ENCODE measurements at regions not wholly inside any gene's neighbourhood (a gene's known extent, or its start where the extent isn't known, plus 50 kb on each side); places are given as distances from the start of the nearest gene placed in this dataset.

DNA sequence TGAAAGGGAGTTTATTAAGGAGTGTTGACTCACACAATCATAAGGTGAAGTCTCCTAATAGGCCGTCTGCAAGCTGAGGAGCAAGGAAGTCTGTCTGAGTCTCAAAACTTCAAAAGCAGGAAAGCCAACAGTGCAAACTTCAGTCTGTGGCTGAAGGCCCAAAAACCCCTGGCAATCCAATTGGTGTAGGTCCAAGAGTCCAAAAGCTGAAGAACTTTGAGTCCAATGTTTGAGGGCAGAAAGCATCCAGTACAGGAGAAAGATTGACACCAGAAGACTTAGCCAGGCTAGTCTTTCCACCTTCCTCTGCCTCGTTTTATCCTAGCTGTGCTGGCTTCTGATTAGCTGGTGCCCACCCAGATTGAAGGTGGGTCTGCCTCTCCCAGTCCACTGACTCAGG lies 535.2 kb downstream of the ARAP2 start:
- DNase-seq (ENCODE audit: low spot score), result no peak

DNA sequence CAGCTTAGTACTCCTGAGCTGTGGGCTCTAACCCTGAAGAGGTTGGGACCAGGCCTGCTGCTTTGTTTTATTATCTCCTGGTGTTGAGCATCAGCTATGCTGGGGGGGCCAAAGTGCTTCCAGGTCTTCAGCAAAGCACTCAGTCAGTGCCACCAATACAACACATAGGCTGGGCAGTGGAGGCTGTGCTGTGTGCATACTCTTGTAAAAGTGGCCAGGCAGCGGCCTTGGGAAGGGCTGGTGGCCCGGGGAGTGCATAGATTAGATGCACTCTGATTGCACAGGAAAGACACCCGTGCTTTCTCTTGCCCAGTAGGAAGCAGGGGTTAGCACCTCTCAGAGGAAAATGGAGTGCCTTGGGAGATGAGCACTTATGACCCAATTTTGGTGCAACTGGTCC lies 534.0 kb downstream of the ARAP2 start:
- no peak for DNase-seq (ENCODE audit: low spot score)

DNA sequence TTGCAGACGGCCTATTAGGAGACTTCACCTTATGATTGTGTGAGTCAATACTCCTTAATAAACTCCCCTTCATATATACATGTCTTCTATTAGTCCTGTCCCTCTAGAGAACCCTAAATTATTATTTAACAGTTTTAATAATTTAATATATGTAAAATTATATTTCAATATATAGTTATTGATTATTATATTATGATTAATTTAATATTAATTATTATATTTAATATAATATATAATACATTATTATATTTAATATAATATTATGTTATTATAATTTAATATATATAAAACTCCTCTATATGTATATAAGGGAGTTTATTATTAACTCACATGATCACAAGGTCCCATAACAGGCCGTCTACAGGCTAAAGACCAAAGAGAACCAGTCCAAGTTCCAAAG lies 533.2 kb downstream of the ARAP2 start:
- DNase-seq (ENCODE audit: low spot score), result no peak

DNA sequence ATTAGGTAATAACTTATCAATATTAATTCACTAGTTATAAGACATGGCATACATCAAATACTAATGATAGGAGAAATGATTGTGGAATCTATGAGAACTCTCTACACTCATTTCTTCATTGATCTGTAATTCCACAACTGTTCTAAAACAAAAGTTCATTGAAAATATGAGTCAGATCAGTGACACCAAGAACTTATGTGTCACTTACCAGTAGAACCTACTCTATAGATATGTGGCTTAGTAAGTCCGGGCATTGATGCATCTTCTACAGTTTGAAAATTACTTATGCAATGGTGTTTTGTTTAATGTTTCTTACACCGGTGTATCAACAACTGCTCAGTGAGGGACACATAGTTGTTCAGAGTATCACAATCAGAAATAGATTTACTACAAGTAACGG lies 520.3 kb downstream of the ARAP2 start:
- no peak for DNase-seq (ENCODE audit: low spot score)

DNA sequence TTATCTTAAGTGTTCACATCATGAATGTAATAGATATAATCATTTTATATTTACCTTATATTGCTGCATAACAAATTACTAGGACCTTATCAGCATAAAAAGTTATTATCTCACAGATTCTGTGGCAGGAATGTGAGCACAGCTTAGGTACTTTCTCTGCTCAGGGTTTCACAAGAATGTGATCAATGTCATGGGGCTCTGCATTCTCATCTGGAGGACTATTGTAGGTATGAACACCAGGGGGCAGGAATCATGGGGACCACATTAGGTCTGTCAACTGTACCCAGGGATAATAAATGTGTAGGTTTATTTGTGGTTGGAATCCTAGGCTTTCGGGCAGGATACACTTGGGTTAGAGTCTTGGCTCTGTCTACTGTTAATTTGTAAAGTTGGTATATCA lies 519.2 kb downstream of the ARAP2 start:
- no peak for DNase-seq (ENCODE audit: low spot score)

DNA sequence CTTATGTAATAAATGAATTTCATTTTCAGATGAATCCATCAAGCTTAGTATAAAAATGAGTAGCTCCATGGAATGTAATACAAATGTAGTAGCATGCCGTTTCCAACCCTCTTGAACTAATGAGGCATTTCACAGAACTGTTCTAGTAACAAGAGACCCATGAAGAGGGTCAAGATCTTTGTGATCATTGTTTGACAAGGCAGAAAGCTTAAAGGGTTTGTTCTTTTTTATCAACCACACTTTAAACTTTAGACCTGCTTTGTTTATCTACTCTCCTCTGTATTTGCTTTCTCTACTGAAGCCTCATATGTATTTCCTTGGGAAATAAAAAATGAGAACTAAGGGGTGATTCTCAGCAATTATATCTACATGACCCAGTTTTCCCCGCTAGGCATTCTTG lies 513.9 kb downstream of the ARAP2 start:
- no peak for DNase-seq (ENCODE audit: low spot score)

DNA sequence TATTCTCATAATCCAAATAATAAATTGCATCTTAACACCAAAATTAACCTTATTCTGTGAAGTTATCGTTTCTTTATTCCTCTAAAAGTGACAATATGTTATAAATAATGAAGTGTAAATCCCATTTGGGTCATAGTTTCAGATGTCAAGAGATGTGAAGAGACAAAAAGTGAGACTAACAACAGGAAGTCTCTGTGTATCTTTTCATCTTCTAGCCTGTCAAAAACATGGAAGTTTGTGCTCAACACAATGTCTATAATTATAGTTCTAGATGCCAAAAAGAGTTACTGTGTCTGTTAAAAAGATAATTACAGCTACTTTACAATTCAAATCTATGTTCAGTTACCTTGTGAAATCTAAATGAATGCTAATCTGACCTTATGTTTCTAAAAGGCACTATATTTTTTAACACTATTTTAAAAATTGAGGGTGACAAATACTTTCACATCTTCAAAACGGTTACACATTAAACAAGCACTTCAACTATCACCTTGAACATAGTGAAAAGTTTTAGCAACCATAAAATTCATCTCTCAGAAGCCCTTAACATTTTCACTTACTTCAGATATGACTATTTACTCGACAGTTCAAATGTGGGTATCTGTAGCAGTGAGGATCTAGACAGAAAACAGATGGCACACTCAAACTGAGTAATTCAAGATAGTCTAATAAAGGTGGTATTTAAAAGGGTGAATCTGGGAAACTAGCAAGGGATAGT lies 509.8 kb downstream of the ARAP2 start:
- no peak for DNase-seq (ENCODE audit: low spot score)

DNA sequence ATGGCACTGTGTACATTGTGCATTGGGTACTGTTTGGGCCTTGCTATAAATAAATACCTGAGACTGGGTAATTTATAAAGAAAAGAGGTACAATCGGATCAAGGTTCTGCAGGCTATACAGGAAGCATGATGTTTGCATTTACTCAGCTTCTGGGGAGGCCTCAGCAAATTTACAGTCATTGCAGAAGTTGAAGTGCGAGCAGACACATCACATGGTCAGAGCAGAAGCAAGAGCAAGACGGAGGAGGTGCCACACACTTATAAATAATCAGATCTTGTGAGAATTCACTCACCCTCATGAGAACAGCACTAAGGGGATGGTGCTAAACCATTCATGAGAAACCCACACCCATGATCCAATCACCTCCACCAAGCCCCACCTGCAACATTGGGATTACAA lies 505.0 kb downstream of the ARAP2 start:
- no peak for DNase-seq (ENCODE audit: low spot score)

DNA sequence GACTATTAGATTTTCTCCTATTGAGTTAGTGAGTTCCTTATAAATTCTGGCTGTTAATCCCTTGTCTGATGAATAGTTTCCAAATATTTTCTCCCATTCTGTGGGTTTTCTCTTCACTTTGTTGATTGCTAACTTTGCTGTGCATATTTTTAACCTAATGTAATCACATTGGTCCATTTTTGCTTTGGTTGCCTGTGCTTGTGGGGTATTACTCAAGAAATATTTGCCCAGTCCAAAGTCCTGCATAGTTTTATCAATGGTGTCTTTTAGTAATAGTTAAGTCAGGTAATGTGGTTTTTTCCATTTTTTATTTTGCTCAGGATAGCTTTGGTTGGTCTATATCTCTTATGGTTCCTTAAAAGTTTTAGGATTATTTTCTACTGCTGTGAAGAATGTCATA lies 490.3 kb downstream of the ARAP2 start:
- no peak for DNase-seq (ENCODE audit: low spot score)

DNA sequence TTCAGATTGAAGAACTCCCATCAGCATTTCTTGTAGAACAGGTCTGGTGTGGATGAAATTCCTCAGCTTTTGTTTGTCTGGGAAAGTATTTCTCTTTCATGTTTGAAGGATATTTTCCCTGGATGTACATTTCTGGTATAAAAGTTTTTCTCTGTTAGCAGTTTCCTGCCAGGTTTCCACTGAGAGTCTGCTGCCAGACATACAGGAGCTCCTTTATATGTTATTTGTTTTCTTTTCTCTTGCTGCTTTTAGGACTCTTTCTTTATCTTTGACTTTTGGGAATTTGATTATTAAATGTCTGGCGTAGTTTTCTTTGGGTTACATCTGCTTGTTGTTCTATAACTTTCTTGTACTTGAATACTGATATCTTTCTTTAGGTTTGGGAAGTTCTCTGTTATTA lies 486.5 kb downstream of the ARAP2 start:
- no peak for DNase-seq (ENCODE audit: low spot score)

DNA sequence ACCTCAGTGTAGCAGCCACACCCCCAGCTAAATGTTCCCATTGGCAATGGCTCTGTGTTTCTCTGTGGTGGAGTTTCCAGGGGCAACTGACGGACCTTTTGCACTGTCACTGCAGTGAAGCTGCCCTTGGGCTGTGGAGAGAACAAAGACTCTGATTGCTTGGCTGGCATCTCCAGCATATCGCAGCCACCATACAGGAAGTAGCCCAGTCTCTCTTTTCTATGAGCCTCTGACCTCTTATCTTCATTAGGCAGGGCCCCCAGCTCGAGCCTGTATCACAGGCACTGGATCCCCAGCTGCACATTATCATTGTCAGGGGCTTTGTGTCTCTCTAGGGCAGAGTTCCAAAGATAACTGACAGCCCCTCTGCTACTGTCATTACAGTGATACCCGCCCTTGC lies 483.5 kb downstream of the ARAP2 start:
- no peak for DNase-seq (ENCODE audit: low spot score)

DNA sequence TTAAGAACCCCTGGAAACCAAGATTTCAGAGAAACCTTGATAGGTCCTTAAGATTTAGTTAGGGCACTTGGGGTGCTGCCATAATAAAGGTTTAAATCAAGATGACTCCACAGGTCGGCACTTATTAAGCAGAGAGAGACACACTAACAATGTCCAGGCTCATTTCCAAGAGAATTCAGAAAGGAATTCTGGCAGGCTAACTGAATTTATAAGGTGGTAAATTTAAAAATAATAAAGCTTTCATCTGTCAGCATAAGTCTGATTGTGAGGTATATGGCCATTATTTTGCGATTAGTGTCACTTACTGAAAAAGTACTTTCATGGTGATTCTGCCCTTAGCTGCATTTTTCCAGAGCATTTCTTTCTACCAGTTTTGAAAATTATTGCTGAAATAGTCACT lies 472.7 kb downstream of the ARAP2 start:
- DNase-seq (ENCODE audit: low spot score), result no peak

DNA sequence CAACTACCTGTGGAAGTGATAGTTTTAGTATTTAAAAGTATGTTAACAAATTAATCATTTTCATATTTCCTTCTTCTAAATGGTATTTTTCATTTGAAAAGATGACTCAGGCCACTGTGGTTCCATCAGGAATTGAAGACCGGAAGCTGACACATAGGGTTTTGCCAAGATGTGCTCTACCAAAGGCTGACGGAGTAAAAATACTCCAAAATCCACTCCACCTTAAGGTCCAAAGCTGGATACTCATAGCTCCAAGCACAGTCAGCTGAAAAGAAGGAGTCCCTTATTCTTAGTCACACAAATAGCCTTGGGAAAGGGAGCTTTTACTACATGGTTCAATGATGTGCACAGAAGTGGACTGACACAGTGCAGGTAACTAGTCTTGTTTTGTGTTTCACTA lies 472.0 kb downstream of the ARAP2 start:
- no peak for DNase-seq (ENCODE audit: low spot score)

DNA sequence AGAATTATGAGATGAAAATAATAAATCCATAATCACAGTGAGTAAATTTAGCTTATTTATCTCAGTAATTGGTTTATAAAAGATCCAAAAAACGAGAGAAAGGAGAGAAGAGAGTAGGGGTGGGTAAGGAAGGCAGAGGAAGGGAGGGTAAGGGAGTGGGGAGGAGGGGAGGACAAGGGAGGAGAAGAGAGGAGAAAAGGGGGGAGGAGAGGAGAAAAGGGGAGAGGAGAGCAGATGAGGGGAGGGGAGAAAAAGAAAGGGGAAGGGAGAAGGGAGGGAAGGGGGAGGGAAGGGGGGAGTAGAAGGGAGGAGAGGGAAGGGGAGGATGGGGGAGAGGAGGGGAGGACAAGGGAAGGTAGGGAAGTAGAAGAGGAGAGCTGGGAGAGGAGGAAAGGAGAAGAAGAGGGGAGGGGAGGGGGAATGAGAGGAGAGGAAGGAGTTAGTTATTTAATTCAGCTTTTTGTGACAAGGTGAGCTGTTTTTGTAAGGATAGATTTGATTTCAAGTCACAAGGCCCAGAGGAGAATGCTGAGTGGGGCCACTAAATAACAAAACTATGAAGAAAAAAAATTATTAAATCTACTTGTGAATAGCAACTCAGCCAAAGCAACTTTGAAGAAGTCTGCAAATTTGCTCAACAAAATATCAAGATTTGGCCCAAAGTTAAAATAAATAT lies 454.3 kb downstream of the ARAP2 start:
- no peak for DNase-seq (ENCODE audit: low spot score)

DNA sequence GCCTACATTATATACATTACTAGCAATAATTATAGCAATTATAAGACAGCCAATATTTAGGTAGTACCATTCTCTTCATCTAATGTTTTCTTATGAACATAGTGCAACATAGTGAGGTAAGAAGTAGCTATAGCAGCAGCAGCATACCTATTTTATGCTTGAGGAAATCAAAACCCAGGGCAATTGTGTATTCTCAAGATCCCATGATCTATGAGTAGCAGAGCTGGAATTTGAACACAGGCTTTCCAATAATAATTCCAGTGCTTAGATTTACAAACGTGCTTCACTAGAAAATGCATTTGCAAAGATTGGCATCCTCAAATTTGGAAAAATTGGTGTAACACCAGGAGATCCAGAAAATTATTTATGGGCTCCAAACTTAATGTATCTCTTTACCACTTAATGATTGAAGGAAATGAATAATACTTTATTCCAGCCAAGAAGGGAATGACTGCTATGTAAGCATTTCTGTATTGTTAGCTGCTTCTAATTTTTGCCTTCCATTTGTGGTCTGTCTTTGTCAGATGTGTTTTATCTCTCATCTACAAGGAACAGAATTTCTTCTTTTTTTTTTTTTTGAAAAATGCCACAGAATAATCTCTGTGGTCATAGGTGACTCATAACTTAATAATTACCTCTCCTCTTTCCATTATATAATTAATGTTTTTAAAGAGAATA lies 451.1 kb downstream of the ARAP2 start:
- DNase-seq (ENCODE audit: low spot score), result no peak

DNA sequence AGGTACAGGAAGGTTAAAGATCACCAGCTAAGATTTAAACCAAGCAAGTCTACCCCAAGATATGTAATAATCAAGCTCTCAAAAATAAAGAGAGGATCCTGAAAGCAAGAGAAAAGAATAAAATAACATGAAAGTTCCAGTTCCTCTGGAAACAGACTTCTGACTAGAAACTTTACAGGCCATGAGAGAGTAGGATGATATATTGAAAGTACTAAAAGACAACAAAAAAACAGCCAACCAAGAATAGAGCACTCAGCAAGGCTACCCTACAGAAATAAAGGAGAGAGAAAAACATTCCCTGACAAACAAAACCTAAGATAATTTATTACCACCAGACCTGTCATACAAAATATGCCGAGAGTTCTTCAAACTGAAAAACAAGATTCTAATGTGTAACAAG lies 450.5 kb downstream of the ARAP2 start:
- no peak for DNase-seq (ENCODE audit: low spot score)

DNA sequence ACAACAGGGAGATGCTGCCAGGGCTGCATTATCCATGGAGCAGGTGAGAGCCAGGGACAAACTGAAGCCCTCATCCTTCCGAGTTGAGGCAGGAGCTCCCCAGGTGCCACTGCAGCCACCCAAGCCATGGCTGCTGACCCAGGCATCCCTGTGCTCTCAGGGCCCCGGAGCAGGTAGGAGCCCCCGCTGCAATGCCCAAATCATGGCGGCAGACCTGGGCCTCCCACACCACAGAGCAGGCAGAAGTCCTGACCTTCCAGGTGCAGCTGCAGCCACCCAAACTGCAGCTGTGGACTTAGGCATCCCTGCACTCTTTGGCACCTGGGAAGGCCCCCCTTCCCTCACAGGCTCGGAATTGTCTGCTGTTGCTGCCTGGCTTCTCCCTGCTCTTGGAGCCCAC lies 443.6 kb downstream of the ARAP2 start:
- no peak for DNase-seq (ENCODE audit: low spot score)

DNA sequence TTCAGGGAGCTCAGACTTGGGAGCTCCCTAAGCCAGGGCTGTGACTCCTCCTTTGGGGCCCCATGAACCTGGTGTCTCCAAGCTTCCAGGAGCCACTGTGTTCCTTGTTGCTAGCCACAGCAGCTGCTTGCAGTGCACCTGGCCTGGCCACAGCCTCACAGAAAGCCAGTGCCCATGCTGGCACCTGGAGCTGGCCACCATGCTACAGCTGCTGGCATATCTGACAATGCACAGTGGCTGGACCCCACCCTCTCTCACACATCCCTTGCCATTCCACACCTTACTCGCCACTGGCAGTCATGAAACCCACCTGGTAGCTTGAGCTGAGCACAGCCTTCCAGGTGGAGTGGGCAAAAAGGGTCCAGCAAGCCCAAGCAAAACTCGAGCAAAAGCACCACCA lies 441.7 kb downstream of the ARAP2 start:
- no peak for DNase-seq (ENCODE audit: low spot score)

DNA sequence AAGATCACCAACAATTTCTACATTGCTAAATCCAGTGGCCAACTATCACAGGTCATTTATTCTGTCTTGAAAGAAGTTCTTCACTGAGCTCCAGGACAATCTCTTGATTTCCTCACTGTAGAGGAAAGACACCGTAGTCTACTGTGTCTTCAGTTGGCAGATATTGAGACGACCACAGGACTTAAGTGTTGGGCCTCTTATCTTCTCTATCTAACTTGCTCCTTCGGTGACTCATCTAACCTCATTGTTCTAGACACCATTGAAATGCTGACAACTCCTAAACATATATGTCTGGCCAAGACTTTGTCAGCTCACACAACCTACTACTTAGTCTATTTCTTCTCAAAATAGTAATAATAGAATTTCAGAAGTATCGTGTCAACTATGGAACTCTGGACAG lies 425.8 kb downstream of the ARAP2 start:
- no peak for DNase-seq (ENCODE audit: low spot score)

DNA sequence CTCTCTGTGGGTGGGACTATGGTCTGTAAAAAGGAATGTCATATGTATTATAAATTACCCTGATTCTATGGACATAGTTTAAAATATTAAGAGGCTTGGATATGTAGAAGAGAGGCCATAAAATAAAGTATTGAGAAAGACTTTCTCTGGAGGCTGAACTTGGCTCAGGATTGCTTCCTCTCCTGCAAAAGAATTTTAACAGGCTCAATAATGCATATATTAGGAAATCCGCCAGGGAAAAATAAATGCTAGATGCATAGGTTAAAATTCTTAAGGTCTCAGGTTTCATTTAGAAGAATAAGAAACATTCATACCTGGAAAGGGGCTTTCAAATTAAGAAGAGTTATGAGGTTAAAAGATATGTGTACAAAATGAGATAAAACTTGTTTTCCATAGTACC lies 424.3 kb downstream of the ARAP2 start:
- no peak for DNase-seq (ENCODE audit: low spot score)

DNA sequence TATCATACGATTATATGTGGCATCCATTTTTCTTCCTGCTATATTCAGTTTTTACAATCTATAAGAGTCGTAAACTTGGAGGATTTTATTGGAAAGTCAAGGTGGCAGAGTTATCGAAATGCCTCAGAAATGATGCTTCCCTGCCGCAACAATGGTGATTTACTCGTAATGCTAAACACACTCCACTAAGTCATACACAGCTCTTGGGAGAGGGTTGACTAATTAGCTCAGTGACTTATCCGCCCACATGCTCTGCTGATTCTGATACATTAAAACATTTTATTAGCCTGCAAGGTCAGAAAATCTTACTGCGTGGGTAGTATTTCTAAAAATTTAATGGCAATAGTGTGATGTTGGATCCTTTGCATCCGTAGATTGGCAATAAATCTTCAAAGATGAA lies 420.1 kb downstream of the ARAP2 start:
- DNase-seq (ENCODE audit: low spot score), result no peak

DNA sequence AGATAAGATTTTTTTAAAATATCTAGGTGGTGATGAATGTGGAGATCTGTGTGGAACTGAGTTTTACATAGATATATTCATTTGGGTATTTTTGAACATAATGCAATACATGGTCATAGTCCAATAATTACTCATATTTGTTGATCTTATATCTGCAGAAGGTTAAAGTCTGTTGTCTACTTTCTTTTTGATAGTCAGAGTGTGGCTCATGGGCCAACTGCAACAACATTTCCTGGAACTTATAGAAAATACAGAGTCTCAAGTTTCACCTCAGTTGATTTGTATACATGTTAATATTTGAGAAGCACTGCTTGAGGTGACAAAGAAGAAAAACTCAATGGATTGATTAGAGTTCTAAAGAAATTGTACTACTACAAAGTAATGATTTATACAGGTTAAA lies 408.4 kb downstream of the ARAP2 start:
- DNase-seq (ENCODE audit: low spot score), result no peak

DNA sequence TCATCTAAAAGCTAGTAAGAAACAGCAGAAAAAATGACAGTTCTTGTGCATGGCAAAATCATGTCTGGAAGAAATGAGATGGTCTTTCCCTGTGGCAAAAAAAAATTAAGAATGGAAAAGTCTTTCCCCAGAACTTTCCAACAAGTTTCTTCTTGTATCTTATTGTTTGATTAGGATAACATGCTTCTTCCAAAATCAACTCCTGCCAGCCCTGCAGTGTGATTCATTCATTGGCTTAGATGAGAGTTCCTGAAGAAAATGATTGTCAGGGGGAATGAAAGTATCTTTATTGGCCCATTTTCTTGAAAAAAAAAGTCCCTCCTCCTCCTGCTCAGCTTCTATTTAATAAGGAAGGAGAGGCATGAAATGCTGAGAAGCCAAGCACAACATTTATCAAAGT lies 407.7 kb downstream of the ARAP2 start:
- no peak for DNase-seq (ENCODE audit: low spot score)

DNA sequence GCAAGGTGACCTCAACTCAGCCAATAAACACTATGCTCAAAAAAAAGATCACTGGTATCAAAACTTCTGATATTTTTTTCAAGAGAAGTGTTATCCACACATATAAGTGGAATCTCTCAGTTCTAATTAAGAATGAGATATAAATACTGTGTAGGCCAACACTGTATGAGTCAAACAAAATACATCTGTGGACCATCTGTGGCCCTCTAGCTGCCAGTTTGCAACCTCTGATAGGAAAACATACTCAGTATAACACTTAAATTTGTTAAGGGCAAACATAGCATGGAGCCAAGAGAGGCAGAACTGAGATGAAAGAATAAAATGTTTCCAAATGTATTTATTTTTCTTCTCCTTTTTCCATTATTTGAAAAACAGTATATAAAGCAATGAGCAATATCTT lies 377.3 kb downstream of the ARAP2 start:
- DNase-seq (ENCODE audit: low spot score), result no peak
